KMS-11 (cell line): ENCODE measurements at regions not wholly inside any gene's neighbourhood (a gene's known extent, or its start where the extent isn't known, plus 50 kb on each side); places are given as distances from the start of the nearest gene placed in this dataset.

Source experiments
- H2AFZ ChIP-seq: fragments of 200-600 bp; sonication (generic); 2 replicates; pipeline ENCODE4 v1.6.1; 2016; ENCODE audit warnings: antibody characterized with exemption, mixed run types, low read depth
- H3K27ac ChIP-seq: fragments of 200-600 bp; sonication (generic); 2 replicates; pipeline ENCODE4 v1.6.1; 2016; ENCODE audit warnings: mild to moderate bottlenecking, mixed run types
- H3K27me3 ChIP-seq: fragments of 200-600 bp; sonication (generic); 2 replicates; pipeline ENCODE4 v1.6.1; 2017; ENCODE audit warnings: mild to moderate bottlenecking, low read depth, mixed run types, moderate library complexity; ENCODE audit not compliant: insufficient read depth
- H3K36me3 ChIP-seq: fragments of 200-600 bp; sonication (generic); 2 replicates; pipeline ENCODE4 v1.6.1; 2017; ENCODE audit warnings: mild to moderate bottlenecking, mixed run types; ENCODE audit not compliant: insufficient read depth
- H3K4me1 ChIP-seq: fragments of 200-600 bp; sonication (generic); 2 replicates; pipeline ENCODE4 v1.6.1; 2016; ENCODE audit warnings: mild to moderate bottlenecking, low read depth, mixed run types; ENCODE audit not compliant: poor library complexity, severe bottlenecking
- H3K4me2 ChIP-seq: fragments of 200-600 bp; sonication (generic); 2 replicates; pipeline ENCODE4 v1.7.0; 2016; ENCODE audit warnings: mild to moderate bottlenecking, mixed run types
- H3K4me3 ChIP-seq: fragments of 200-600 bp; sonication (generic); IDR thresholded peaks from 2 replicates; pipeline ENCODE4 v1.6.1; 2017; ENCODE audit warnings: low read depth, low read length, mixed read lengths; ENCODE audit not compliant: insufficient read depth
- H3K79me2 ChIP-seq: fragments of 200-600 bp; sonication (generic); 2 replicates; pipeline ENCODE4 v1.6.1; 2016; ENCODE audit warnings: low read depth, mixed run types; ENCODE audit not compliant: insufficient read depth
- H3K9ac ChIP-seq: fragments of 200-600 bp; sonication (generic); 2 replicates; pipeline ENCODE4 v1.6.1; 2016; ENCODE audit warnings: mild to moderate bottlenecking, mixed run types
- H4K20me1 ChIP-seq: fragments of 200-600 bp; sonication (generic); 2 replicates; pipeline ENCODE4 v1.6.1; 2016; ENCODE audit warnings: mild to moderate bottlenecking, mixed run types; ENCODE audit not compliant: insufficient read depth
- TF ChIP-seq, protein P1 (sequence below): fragments of 200-600 bp; sonication (generic); conservative IDR thresholded peaks from 2 replicates; pipeline ENCODE4 v1.6.1; 2017; ENCODE audit warnings: low read depth, mild to moderate bottlenecking, antibody characterized with exemption, low read length, moderate library complexity, mixed read lengths

DNA sequence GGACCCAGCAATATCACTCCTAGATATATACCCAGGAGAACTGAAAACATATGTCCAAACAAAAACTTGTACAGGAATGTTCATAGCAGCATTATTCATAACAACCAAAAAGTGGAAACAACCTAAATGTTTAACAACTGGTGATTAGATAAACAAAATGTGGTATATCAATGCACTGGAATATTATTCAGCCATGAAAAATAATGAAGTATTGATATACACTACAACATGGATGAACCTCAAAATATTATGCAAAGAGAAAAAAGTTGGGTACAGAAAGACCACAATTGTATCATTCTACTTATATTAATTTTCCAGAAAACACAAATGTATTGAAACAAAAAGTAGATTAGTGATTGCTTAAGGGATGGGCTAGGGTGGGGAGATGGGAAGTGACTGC is 498.6 kb downstream of the GRIN2A start:
- H4K20me1 ChIP-seq, result no peaks in the 10 kb centered on the region
- no peak overlapping the region for H3K9ac ChIP-seq
- TF ChIP-seq, protein P1, sequence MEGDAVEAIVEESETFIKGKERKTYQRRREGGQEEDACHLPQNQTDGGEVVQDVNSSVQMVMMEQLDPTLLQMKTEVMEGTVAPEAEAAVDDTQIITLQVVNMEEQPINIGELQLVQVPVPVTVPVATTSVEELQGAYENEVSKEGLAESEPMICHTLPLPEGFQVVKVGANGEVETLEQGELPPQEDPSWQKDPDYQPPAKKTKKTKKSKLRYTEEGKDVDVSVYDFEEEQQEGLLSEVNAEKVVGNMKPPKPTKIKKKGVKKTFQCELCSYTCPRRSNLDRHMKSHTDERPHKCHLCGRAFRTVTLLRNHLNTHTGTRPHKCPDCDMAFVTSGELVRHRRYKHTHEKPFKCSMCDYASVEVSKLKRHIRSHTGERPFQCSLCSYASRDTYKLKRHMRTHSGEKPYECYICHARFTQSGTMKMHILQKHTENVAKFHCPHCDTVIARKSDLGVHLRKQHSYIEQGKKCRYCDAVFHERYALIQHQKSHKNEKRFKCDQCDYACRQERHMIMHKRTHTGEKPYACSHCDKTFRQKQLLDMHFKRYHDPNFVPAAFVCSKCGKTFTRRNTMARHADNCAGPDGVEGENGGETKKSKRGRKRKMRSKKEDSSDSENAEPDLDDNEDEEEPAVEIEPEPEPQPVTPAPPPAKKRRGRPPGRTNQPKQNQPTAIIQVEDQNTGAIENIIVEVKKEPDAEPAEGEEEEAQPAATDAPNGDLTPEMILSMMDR, result no peak
- no peak overlapping the region for H2AFZ ChIP-seq
- no peaks in the 10 kb centered on the region for H3K36me3 ChIP-seq
- no peak overlapping the region for H3K27ac ChIP-seq
- no peak overlapping the region for H3K4me2 ChIP-seq
- H3K27me3 ChIP-seq, result no peaks in the 10 kb centered on the region
- H3K4me1 ChIP-seq, result no peaks in the 10 kb centered on the region
- H3K79me2 ChIP-seq, result no peaks in the 10 kb centered on the region
- no peak overlapping the region for H3K4me3 ChIP-seq

DNA sequence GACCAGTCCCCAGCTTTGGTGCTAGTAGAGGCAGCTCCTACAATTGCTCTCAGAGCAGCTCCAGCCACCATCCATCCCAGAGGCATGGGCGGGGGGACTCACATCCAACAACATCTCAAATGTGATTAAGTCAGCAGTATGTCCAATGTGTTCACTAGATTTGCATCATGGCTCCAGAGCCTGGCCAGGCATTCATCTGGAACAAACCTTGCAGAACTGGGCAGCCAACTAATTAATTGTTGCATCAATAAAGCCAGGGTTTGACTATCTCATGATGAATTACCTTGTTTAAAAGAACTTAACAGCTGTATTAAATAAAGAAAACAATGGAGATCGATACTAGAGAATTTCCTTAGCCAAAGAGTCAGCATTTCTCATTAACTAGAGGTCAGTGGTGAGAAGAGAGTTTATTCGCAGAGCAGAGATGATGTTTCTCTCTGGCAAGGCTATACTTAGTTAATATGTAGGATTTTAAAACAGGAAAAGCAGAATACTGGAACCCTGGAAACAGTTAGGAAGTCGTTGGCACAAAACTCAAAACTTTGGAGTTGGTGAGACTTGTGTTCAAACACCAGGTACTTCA is 494.4 kb downstream of the GRIN2A start:
- Histone ChIP-seq H3K27me3 (no peaks in the 10 kb centered on the region; the same call in 1 of the 2 replicates), H3K4me3 (no peak overlapping the region), H3K4me2 (no peak overlapping the region), H3K27ac (no peak overlapping the region), H2AFZ (no peak overlapping the region), H3K36me3 (no peaks in the 10 kb centered on the region), H3K79me2 (no peaks in the 10 kb centered on the region), H3K4me1 (no peaks in the 10 kb centered on the region), H4K20me1 (no peaks in the 10 kb centered on the region), H3K9ac (no peak overlapping the region)
- TF ChIP-seq, protein P1, result no peak

DNA sequence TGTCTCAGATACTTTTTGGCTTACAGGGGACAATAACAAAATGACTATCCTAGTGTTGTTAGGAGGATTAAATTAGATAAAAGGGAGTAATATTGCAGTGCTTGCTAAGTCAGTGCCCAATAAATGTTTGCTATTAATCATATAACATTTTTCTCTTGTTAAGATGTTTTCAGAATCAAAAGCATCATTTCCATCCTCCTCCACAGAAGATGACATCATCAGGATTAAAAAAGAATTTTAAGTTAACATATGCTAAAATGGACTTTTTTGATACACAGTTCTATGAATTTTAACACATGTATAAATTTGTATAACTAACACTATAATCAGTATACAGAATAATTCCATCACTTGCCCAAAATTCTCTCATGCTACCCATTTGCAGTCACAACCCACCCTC is 492.6 kb downstream of the GRIN2A start:
- Histone ChIP-seq H4K20me1 (no peaks in the 10 kb centered on the region), H3K4me3 (no peak overlapping the region), H3K79me2 (no peaks in the 10 kb centered on the region), H2AFZ (no peak overlapping the region), H3K4me2 (no peak overlapping the region), H3K4me1 (no peaks in the 10 kb centered on the region), H3K27ac (no peak overlapping the region), H3K36me3 (no peaks in the 10 kb centered on the region), H3K9ac (no peak overlapping the region), H3K27me3 (no peaks in the 10 kb centered on the region; the same call in 1 of the 2 replicates)
- TF ChIP-seq, protein P1, result no peak

DNA sequence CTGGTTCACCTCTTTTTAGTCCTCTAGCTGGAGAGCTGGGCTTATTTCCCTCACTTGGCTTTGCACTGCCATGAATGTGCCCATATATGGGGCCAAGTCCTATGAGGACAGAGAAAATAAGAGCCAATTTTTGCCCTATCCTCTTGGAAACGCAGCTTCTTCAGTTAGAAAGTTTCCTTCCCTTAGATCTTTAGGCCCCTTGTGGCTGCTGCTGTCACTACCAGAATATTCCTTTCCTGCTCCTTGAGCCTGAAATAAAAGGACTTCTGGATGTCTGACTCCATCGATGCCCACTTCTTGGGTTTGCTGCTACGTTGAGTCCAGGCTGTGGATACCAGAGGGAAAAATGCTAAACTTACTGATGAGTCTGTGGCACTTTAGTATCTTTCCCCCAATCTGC is 487.1 kb downstream of the GRIN2A start:
- Histone ChIP-seq H3K27ac (no peak overlapping the region), H4K20me1 (no peaks in the 10 kb centered on the region), H3K4me1 (no peaks in the 10 kb centered on the region), H3K4me2 (no peak overlapping the region), H2AFZ (no peak overlapping the region), H3K27me3 (no peaks in the 10 kb centered on the region; the same call in 1 of the 2 replicates), H3K79me2 (no peaks in the 10 kb centered on the region), H3K9ac (no peak overlapping the region), H3K4me3 (no peak overlapping the region), H3K36me3 (no peaks in the 10 kb centered on the region)
- TF ChIP-seq, protein P1, result no peak
